Sigmoid colon (tissue), 6 donors: ENCODE measurements at regions not wholly inside any gene's neighbourhood (a gene's known extent, or its start where the extent isn't known, plus 50 kb on each side); places are given as distances from the start of the nearest gene placed in this dataset.
A peak's percentile ranks its signal among the peaks of the same experiment; 100 is the strongest.

Source experiments
- DNase-seq: peaks from one replicate; pipeline ENCODE4 v3.0.0-alpha.2; 2019
- H3K27ac ChIP-seq, 4 donors: fragments of 200-600 bp; sonication (generic); one replicate each; pipeline ENCODE4 v1.5.1; 2016 to 2019; ENCODE audit warnings: mild to moderate bottlenecking in 1 of 4
- H3K27me3 ChIP-seq, 3 donors: fragments of 200-600 bp; sonication (generic); one replicate each; pipeline ENCODE4 v1.5.1; 2019; ENCODE audit warnings: mild to moderate bottlenecking in 1 of 3
- H3K36me3 ChIP-seq, 4 donors: fragments of 200-600 bp; sonication (generic); one replicate each; pipeline ENCODE4 v1.5.1; 2016 to 2019
- H3K4me1 ChIP-seq, 4 donors: fragments of 200-600 bp; sonication (generic); one replicate each; pipeline ENCODE4 v1.5.1; 2017 to 2019
- H3K4me3 ChIP-seq, 4 donors: fragments of 200-600 bp; sonication (generic); one replicate each; pipeline ENCODE4 v1.5.1; 2017 to 2019; ENCODE audit warnings: mild to moderate bottlenecking in 2 of 4, moderate library complexity in 1 of 4
- H3K9me3 ChIP-seq, 4 donors: fragments of 200-600 bp in 3 of 4; sonication (generic) in 3 of 4; one replicate each; pipeline versions ENCODE4 v1.5.1 to v1.6.1; 2013 to 2019
- EP300 ChIP-seq, 4 donors: sonication (generic); formaldehyde crosslinking; IDR thresholded peaks; one replicate each; pipeline ENCODE4 v1.6.1; 2017; ENCODE audit warnings: antibody characterized with exemption in 4 of 4
- POLR2A ChIP-seq, 2 donors: fragments of 450-650 bp; IDR thresholded peaks; one replicate each; pipeline ENCODE4 v1.6.1; 2016; ENCODE audit warnings: antibody characterized with exemption in 2 of 2, mild to moderate bottlenecking in 2 of 2, moderate library complexity in 2 of 2
- POLR2AphosphoS5 ChIP-seq, 4 donors: sonication (generic); formaldehyde crosslinking; IDR thresholded peaks; one replicate each; pipeline ENCODE4 v1.6.1; 2017; ENCODE audit warnings: antibody characterized with exemption in 4 of 4
- WGBS, 2 donors: extraction: QIAGEN DNeasy Blood & Tissue Kit; methylation state at CpG; one replicate each; pipeline ENCODE4 v1.1.7; 2013; 5-methylcytosine and 5-hydroxymethylcytosine counted together
- intact Hi-C: fragments of 100-400 bp; cut with DNase I; formaldehyde crosslinking; loops from one replicate; pipeline ENCODE4 v1.15.1; 2023
- TF ChIP-seq, protein P1 (sequence below), 4 experiments: fragments of 450-650 bp in 3 of 4; fragments of 200-600 bp in 1 of 4; IDR thresholded peaks; one replicate each; pipeline ENCODE4 v1.5.1; 2016 to 2019; ENCODE audit warnings: antibody characterized with exemption in 4 of 4, mild to moderate bottlenecking in 3 of 4, moderate library complexity in 2 of 4
- donor health status: healthy with polysubstance abuse.
- donor health status: healthy.

DNA sequence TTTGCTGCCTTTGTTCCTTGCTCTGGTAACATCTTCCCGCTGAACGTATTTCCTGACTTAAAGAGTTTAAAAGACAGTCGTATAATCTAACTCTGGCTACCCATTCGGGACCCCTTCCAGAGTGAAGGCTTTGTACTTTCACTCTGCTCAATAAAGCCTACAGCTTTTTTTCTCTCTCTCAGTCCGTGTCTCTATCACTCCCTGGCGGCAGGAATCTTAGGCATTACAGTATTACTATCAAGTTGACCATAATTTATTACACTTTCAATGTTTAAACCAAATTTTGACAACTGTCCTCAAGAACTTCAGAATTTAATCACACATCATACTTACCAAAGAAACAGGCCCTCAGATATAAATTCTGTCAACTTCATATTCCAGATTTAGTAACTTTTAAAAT, 967.9 kb downstream of the FSCB start:
- DNase-seq = no peak
- intact Hi-C loops = no loop called here
- Histone ChIP-seq H3K9me3 (no peaks in the 10 kb centered on the region), H3K27me3 (no peaks in the 10 kb centered on the region), H3K4me1 (peaks cover 0 to 10% (median 0%) of the 10 kb centered on the region in 4 donors), H3K36me3 (no peaks in the 10 kb centered on the region), H3K27ac (no peak overlapping the region), H3K4me3 (peak overlapping the region in 2 of 4 donors; percentile 21 to 23)
- WGBS, 2 donors = 10 to 34% methylated on average over 6 of the region's 6 CpGs
- TF ChIP-seq POLR2AphosphoS5 (IDR thresholded peaks at IDR 0.05) (no peak), EP300 (IDR thresholded peaks at IDR 0.05) (no peak)
- TF ChIP-seq, protein P1, sequence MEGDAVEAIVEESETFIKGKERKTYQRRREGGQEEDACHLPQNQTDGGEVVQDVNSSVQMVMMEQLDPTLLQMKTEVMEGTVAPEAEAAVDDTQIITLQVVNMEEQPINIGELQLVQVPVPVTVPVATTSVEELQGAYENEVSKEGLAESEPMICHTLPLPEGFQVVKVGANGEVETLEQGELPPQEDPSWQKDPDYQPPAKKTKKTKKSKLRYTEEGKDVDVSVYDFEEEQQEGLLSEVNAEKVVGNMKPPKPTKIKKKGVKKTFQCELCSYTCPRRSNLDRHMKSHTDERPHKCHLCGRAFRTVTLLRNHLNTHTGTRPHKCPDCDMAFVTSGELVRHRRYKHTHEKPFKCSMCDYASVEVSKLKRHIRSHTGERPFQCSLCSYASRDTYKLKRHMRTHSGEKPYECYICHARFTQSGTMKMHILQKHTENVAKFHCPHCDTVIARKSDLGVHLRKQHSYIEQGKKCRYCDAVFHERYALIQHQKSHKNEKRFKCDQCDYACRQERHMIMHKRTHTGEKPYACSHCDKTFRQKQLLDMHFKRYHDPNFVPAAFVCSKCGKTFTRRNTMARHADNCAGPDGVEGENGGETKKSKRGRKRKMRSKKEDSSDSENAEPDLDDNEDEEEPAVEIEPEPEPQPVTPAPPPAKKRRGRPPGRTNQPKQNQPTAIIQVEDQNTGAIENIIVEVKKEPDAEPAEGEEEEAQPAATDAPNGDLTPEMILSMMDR (IDR thresholded peaks at IDR 0.05) = peak in 3 of 4 experiments; percentile 23 to 46 (median 31)

DNA sequence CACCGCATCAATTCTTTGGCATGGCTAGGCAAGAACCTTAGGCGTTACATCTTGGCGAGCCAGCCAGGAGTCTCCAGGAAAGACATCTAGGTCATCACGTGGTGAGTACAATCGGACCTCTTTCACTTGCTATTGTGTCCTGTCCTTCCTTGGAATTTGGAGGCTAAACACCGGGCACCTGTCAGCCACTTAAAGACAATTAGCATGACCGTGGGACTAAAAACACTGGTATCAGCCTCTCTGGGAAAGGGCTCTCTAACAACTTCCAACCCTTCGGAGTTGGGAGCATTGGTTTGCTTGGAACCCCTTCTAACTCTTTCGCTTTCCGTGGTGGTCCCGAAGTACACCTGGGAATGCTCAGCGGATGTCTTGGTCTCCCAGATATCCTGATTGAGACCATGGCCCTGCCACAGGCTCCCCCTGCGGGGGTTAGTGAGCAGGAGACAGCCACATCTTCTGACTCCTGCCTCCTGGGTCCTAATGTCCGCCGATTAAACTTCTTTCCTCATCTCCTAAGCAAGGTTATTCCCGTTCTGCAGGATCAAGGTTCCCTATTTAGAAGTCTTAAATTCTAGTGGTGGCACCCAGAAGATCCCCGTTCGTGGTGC, 971.7 kb downstream of the FSCB start:
- Histone ChIP-seq H3K36me3 (no peaks in the 10 kb centered on the region), H3K27me3 (no peaks in the 10 kb centered on the region), H3K4me1 (peaks cover 0 to 10% (median 0%) of the 10 kb centered on the region in 4 donors), H3K9me3 (peaks cover 0 to 2% (median 0%) of the 10 kb centered on the region in 4 donors), H3K27ac (no peak overlapping the region), H3K4me3 (no peak overlapping the region)
- TF ChIP-seq POLR2AphosphoS5 (IDR thresholded peaks at IDR 0.05) = no peak
- TF ChIP-seq EP300 (IDR thresholded peaks at IDR 0.05) = no peak
- DNase-seq = no peak
- intact Hi-C loops = no loop called here
- 91 to 93% methylated on average over 18 of the region's 18 CpGs for WGBS, 2 donors

DNA sequence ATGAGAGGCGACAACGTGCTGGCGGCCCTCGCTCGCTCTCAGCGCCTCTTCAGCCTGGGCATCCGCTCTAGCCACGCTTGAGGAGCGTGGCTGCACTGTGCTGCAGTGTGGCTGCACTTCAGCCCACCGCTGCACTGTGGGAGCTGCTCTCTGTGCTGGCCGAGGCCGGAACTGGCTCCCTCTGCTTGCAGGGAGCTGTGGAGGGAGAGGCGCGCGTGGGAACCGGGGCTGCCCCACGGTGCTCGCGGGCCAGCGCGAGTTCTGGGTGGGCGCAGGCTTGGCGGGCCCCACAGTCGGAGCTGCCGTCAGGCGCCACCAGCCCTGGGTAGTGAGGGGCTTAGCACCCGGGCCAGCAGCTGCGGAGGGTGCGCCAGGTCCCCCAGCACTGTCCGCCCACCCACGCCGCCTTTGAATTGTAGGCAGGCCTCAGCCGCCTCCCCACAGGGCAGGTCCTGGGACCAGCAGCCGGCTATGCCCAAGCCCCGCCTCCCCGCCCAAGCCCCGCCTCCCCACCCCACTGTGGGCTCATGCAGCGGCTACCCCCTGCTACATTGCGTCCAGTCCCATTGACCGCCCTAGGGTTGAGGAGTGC, 974.2 kb downstream of the FSCB start:
- TF ChIP-seq, protein P1 (IDR thresholded peaks at IDR 0.05) = no peak
- TF ChIP-seq POLR2A (IDR thresholded peaks at IDR 0.05) (no peak), EP300 (IDR thresholded peaks at IDR 0.05) (no peak), POLR2AphosphoS5 (IDR thresholded peaks at IDR 0.05) (no peak)
- peaks cover 0 to 2% (median 0%) of the 10 kb centered on the region in 4 donors for H3K9me3 ChIP-seq
- H3K4me1 ChIP-seq = no peaks in the 10 kb centered on the region
- no peak for DNase-seq
- 93 to 94% methylated on average over 40 of the region's 40 CpGs for WGBS, 2 donors
- H3K27ac ChIP-seq = no peak overlapping the region
- no peaks in the 10 kb centered on the region for H3K27me3 ChIP-seq
- no peaks in the 10 kb centered on the region for H3K36me3 ChIP-seq
- intact Hi-C loops = no loop called here
- H3K4me3 ChIP-seq = no peak overlapping the region

GRCh38 chr14:43528321-43528720, 978.8 kb downstream of the FSCB start:
- 56 to 83% methylated on average over 5 of the region's 5 CpGs for WGBS, 2 donors
- intact Hi-C loops = no loop called here
- TF ChIP-seq POLR2AphosphoS5 (IDR thresholded peaks at IDR 0.05) = no peak
- no peak for TF ChIP-seq POLR2A (IDR thresholded peaks at IDR 0.05)
- TF ChIP-seq EP300 (IDR thresholded peaks at IDR 0.05) = no peak
- TF ChIP-seq, protein P1 (IDR thresholded peaks at IDR 0.05) = no peak
- DNase-seq = no peak
- H3K27me3 ChIP-seq = no peaks in the 10 kb centered on the region
- no peaks in the 10 kb centered on the region for H3K36me3 ChIP-seq
- no peaks in the 10 kb centered on the region for H3K4me1 ChIP-seq
- H3K9me3 ChIP-seq = peaks cover 0 to 2% (median 0%) of the 10 kb centered on the region in 4 donors
- H3K27ac ChIP-seq = no peak overlapping the region
- no peak overlapping the region for H3K4me3 ChIP-seq

DNA sequence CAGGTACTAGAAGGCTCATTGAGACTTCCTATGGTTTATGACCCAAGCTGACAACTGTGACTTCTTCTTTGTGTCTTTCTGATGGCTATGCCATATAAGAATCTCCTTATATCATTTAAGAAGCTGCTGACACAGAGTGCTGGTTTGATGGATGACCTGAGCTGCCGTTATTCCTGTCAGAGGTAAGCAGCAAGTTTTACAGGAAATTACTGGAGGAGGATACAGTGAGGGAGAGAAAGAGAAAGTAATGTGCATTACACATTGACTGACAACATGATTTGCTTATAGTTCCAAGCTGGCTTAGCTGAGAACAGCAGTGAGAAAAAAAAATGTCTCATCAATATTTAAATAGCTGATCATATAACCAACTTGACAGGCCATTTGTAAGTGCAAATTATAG, 981.4 kb downstream of the FSCB start:
- no peaks in the 10 kb centered on the region for H3K4me1 ChIP-seq
- no peak overlapping the region for H3K27ac ChIP-seq
- no peaks in the 10 kb centered on the region for H3K27me3 ChIP-seq
- no peaks in the 10 kb centered on the region for H3K9me3 ChIP-seq
- no peak for DNase-seq
- H3K36me3 ChIP-seq = no peaks in the 10 kb centered on the region
- intact Hi-C loops = no loop called here
- no peak for TF ChIP-seq EP300 (IDR thresholded peaks at IDR 0.05)
- TF ChIP-seq, protein P1 (IDR thresholded peaks at IDR 0.05) = no peak
- TF ChIP-seq POLR2A (IDR thresholded peaks at IDR 0.05) = no peak
- no peak for TF ChIP-seq POLR2AphosphoS5 (IDR thresholded peaks at IDR 0.05)
- no peak overlapping the region for H3K4me3 ChIP-seq
- 11% methylated on average over 1 of the region's 1 CpG for WGBS, 2 donors
